Ishikawa (cell line): ENCODE measurements at regions not wholly inside any gene's neighbourhood (a gene's known extent, or its start where the extent isn't known, plus 50 kb on each side); places are given as distances from the start of the nearest gene placed in this dataset.

ENCODE experiments used
- CREB1 ChIP-seq: IDR thresholded peaks from 2 replicates; pipeline ENCODE4 v1.6.1; 2012; ENCODE audit warnings: low read depth
- EGR1 ChIP-seq: IDR thresholded peaks from 2 replicates; pipeline ENCODE4 v1.6.1; 2012
- MAX ChIP-seq: IDR thresholded peaks from 2 replicates; pipeline ENCODE4 v1.6.1; 2012
- RAD21 ChIP-seq: IDR thresholded peaks from 2 replicates; pipeline ENCODE4 v1.6.1; 2012; ENCODE audit warnings: low read depth
- REST ChIP-seq: IDR thresholded peaks from 2 replicates; pipeline ENCODE4 v1.6.1; 2012; ENCODE audit warnings: low read depth, mild to moderate bottlenecking
- TAF1 ChIP-seq: IDR thresholded peaks from 2 replicates; pipeline ENCODE4 v1.6.1; 2012; ENCODE audit warnings: low read depth, mild to moderate bottlenecking
- YY1 ChIP-seq: IDR thresholded peaks from 2 replicates; pipeline ENCODE4 v1.6.1; 2012; ENCODE audit warnings: low read depth

DNA sequence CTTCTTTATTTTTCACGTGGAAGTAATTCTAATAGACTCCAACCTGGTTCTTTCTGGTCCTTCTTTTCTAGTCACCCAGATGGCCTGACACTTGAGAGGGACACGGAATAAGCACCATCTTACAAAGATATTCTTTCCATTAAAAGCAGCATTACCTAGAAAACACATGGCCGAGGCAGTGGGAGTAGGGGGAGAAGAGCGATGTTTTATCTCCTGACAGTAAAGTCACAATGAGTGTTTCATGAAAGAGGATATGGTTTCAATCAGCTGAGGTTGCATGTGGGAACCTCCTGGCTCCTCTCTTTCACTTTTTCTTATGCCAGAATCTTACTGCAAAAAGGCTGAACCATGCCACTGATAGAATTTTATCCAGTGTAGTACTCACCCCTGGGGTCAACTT is 288.8 kb upstream of the SPAG17 start:
- TF ChIP-seq TAF1 (no peak), MAX (no peak), CREB1 (no peak), YY1 (no peak), RAD21 (no peak), REST (no peak), EGR1 (no peak)
